Fibroblast of villous mesenchyme (primary cell): ENCODE measurements at regions not wholly inside any gene's neighbourhood (a gene's known extent, or its start where the extent isn't known, plus 50 kb on each side); places are given as distances from the start of the nearest gene placed in this dataset.
A peak's percentile ranks its signal among the peaks of the same experiment; 100 is the strongest.

Source experiments
- DNase-seq: peaks from one replicate; pipeline ENCODE4 v3.0.0-alpha.2; 2010; ENCODE audit warnings: low read depth
- H3K4me3 ChIP-seq: 2 replicates; pipeline ENCODE4 v1.5.1; 2011; ENCODE audit warnings: low read depth, mild to moderate bottlenecking, low read length
- CTCF ChIP-seq: IDR thresholded peaks from 2 replicates; pipeline ENCODE4 v1.5.1; 2012; ENCODE audit warnings: low read depth, mild to moderate bottlenecking, low read length; ENCODE audit not compliant: insufficient read depth

DNA sequence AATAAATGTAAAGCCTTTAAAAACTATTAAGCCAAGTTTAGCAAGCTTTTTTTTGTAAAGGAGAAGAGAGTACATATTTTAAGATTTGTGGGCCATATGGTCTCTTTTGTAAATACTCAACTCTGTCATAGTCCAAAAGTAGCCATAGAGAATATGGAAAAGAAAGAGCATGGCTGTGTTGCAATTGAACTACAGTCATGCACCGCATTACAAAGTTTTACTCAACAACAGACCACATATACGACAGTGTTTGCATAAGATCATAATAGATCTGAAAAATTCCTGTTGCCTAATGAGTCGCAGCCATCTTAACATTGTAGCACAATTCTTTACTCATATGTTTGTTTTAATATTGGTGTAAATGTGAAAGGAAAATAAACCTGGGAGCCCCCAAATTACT is 440.8 kb downstream of the HTR7 start:
- TF ChIP-seq CTCF: no peak
- no peak overlapping the region for H3K4me3 ChIP-seq
- DNase-seq: peak; percentile 94

GRCh38 chr10:90417476-90418210 is 440.2 kb downstream of the HTR7 start:
- no peak overlapping the region for H3K4me3 ChIP-seq
- no peak for DNase-seq
- no peak for TF ChIP-seq CTCF

DNA sequence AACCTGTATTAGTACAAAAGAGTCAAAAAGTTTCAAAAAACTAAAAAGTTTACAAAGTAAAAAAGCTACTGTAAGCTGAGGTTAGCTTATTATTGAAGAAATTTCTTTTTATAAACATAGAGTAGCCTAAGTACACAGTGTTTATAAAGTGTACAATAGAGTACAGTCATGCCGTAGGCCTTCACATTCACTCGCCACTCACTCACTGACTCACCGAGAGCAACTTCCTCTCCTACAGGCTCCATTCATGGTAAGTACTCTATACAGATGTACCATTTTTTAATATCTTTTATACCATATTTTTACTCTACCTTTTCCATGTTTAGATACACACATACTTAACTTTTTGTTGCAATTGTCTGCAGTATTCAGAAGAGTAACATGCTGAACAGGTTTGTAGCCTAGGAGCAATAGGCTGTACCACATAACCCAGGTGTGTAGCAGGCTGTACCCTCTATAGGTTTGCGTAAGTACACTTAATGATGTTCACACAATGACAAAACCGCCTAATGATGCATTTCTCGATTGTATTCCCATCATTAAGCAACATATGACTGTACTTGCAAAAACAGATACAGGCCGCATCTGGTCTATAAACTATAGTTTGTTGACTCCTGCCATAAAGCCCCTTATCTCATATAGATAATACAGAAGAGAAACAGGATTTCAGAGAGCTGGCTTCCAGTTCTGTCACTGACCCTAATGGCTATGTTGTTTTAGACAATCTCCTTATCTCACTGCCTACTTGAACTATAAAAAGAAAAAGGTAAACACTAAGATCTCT is 438.8 kb downstream of the HTR7 start:
- H3K4me3 ChIP-seq: no peak overlapping the region
- TF ChIP-seq CTCF: no peak
- peak; percentile 99 for DNase-seq

- no peak for DNase-seq
- no peak for TF ChIP-seq CTCF
- no peak overlapping the region for H3K4me3 ChIP-seq
Observed at GRCh38 chr10:90420637-90421318, 437.1 kb downstream of the HTR7 start.

DNA sequence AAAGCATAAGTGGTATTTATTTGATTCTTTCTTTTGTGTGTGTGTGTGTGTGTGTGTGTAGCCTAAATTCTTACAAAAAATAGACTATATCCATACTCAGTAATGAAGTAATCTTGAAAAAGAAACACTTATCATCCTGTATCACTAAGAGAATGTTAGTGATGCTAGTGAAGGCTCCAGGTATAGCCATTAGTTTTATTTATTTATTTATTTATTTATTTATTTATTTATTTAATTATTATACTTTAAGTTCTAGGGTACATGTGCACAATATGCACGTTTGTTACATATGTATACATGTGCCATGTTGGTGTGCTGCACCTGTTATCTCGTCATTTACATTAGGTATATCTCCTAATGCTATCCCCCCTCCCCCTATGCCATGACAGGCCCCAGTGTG is 436.0 kb downstream of the HTR7 start:
- H3K4me3 ChIP-seq: no peak overlapping the region
- DNase-seq: no peak
- TF ChIP-seq CTCF: no peak

DNA sequence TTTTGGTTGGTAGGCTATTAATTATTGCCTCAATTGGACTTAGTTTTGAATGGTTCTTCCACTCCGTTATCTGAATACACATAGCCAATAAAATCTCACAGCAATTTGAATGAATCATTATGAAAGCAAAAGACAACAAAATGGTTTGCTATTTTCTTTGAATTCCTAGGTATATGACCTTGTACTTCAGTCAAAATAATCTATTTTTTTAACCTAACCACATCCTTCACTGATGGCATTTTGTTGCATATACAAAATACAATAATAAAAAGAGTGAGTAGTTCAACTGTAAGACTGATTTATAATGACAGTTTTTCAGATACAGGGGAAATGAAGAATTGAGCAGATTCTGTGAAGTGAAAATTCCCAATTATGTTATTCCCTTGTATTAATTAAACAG is 433.1 kb downstream of the HTR7 start:
- TF ChIP-seq CTCF: no peak
- DNase-seq: no peak
- no peak overlapping the region for H3K4me3 ChIP-seq
